Esophagus muscularis mucosa (tissue), 4 donors: ENCODE measurements at regions not wholly inside any gene's neighbourhood (a gene's known extent, or its start where the extent isn't known, plus 50 kb on each side); places are given as distances from the start of the nearest gene placed in this dataset.

Experiments used
- CTCF ChIP-seq, 3 experiments: fragments of 200-600 bp in 2 of 3; fragments of 450-650 bp in 1 of 3; sonication (generic) in 2 of 3; IDR thresholded peaks; one replicate each; pipeline ENCODE4 v1.5.1; 2017 to 2019; ENCODE audit warnings: antibody characterized with exemption in 3 of 3, mild to moderate bottlenecking in 2 of 3, moderate library complexity in 1 of 3
- EP300 ChIP-seq: sonication (generic); formaldehyde crosslinking; IDR thresholded peaks from one replicate; pipeline ENCODE4 v1.6.1; 2017; ENCODE audit warnings: antibody characterized with exemption
- POLR2A ChIP-seq: fragments of 450-650 bp; IDR thresholded peaks from one replicate; pipeline ENCODE4 v1.6.1; 2017; ENCODE audit warnings: antibody characterized with exemption, moderate library complexity, mild to moderate bottlenecking, low read depth
- POLR2AphosphoS5 ChIP-seq, 2 donors: sonication (generic); formaldehyde crosslinking; IDR thresholded peaks; one replicate each; pipeline ENCODE4 v1.6.1; 2017; ENCODE audit warnings: antibody characterized with exemption in 2 of 2

- no peak for TF ChIP-seq CTCF (IDR thresholded peaks at IDR 0.05)
- no peak for TF ChIP-seq POLR2A
- no peak for TF ChIP-seq POLR2AphosphoS5 (IDR thresholded peaks at IDR 0.05)
- no peak for TF ChIP-seq EP300
Observed at GRCh38 chr17:36859003-36859300, 78.3 kb upstream of the LHX1 start.
